H1 (cell line): ENCODE measurements at regions not wholly inside any gene's neighbourhood (a gene's known extent, or its start where the extent isn't known, plus 50 kb on each side); places are given as distances from the start of the nearest gene placed in this dataset.

ENCODE experiments used
- CTCF ChIA-PET: fragments of 300-600 bp; sonication (Branson Sonifier 250); formaldehyde crosslinking; loops from one replicate; lab custom pipeline; 2021; ENCODE audit not compliant: partially characterized antibody; lab: Charles Lee
- POLR2A ChIA-PET: fragments of 300-600 bp; sonication (Branson Sonifier 250); formaldehyde crosslinking; loops from one replicate; lab custom pipeline; 2021; ENCODE audit warnings: inconsistent platforms; ENCODE audit not compliant: partially characterized antibody; lab: Charles Lee
- DNase-seq, 2 experiments: peaks; one replicate each; pipeline versions ENCODE4 v3.0.0 to v3.0.0-alpha.2; 2010 to 2022; ENCODE audit warnings: low spot score in 2 of 2, low read depth in 1 of 2, mixed read lengths in 1 of 2
- FAIRE-seq: peaks from 2 replicates; lab custom pipeline; 2011; peaks lifted over from hg19 to GRCh38; lab: Jason Lieb, UNC
- H2AFZ ChIP-seq: 2 replicates; pipeline ENCODE4 v1.8.1; 2012; ENCODE audit warnings: low read length, inconsistent platforms
- H2AK5ac ChIP-seq: 2 replicates; pipeline ENCODE4 v1.6.1; 2013; ENCODE audit warnings: low read depth, low read length
- H2BK120ac ChIP-seq: replicated peaks from 2 replicates; pipeline ENCODE3; 2013; ENCODE audit warnings: low read depth, low read length, inconsistent platforms
- H2BK12ac ChIP-seq: 2 replicates; pipeline ENCODE4 v1.6.1; 2013; ENCODE audit warnings: low read depth, low read length
- H2BK15ac ChIP-seq: 2 replicates; pipeline ENCODE4 v1.6.1; 2013; ENCODE audit warnings: low read length
- H2BK20ac ChIP-seq: 2 replicates; pipeline ENCODE4 v1.6.1; 2013; ENCODE audit warnings: low read length
- H2BK5ac ChIP-seq: 2 replicates; pipeline ENCODE4 v1.6.1; 2013; ENCODE audit warnings: low read depth, low read length
- H3K14ac ChIP-seq: 2 replicates; pipeline ENCODE4 v1.6.1; 2013; ENCODE audit warnings: inconsistent platforms; ENCODE audit not compliant: insufficient read length
- H3K18ac ChIP-seq: 2 replicates; pipeline ENCODE4 v1.6.1; 2013; ENCODE audit warnings: low read length; ENCODE audit errors: extremely low read depth
- H3K23ac ChIP-seq: 2 replicates; pipeline ENCODE4 v1.6.1; 2013; ENCODE audit warnings: inconsistent platforms; ENCODE audit not compliant: insufficient read length
- H3K23me2 ChIP-seq: 2 replicates; pipeline ENCODE4 v1.6.1; 2013; ENCODE audit warnings: low read depth, low read length
- H3K27ac ChIP-seq: 2 replicates; pipeline ENCODE4 v1.6.1; 2011; ENCODE audit warnings: low read depth, low read length, inconsistent platforms
- H3K27me3 ChIP-seq, 4 experiments: replicated peaks in 1 of 4; 1 replicate in 1 of 4; 2 replicates in 3 of 4; pipeline versions ENCODE4 v1.6.1 to v1.8.1; 2011 to 2013; ENCODE audit warnings: low read length in 3 of 4, mild to moderate bottlenecking in 3 of 4, inconsistent platforms in 2 of 4, mixed read lengths in 2 of 4, moderate library complexity in 1 of 4; ENCODE audit not compliant: control insufficient read depth in 3 of 4, insufficient read depth in 3 of 4; ENCODE audit errors: extremely low read depth in 1 of 4
- H3K36me3 ChIP-seq, 4 experiments: 2 replicates each; pipeline versions ENCODE4 v1.6.1 to v1.8.1; 2011 to 2013; ENCODE audit warnings: mild to moderate bottlenecking in 4 of 4, low read length in 3 of 4, moderate library complexity in 2 of 4, control low read depth in 1 of 4, inconsistent platforms in 1 of 4; ENCODE audit not compliant: insufficient read depth in 4 of 4, control insufficient read depth in 2 of 4
- H3K4ac ChIP-seq: replicated peaks from 2 replicates; pipeline ENCODE3; 2013; ENCODE audit warnings: low read length, low read depth, mixed read lengths, inconsistent platforms; ENCODE audit not compliant: insufficient read length
- H3K4me1 ChIP-seq, 4 experiments: replicated peaks in 1 of 4; 1 replicate in 1 of 4; 2 replicates in 3 of 4; pipeline versions ENCODE4 v1.6.1 to v1.8.1; 2011 to 2013; ENCODE audit warnings: low read length in 3 of 4, inconsistent platforms in 2 of 4, mixed read lengths in 1 of 4; ENCODE audit not compliant: insufficient read depth in 4 of 4, control insufficient read depth in 3 of 4
- H3K4me2 ChIP-seq, 2 experiments: 2 replicates each; pipeline versions ENCODE4 v1.6.1 to v1.8.1; 2011 to 2013; ENCODE audit warnings: low read depth in 2 of 2, low read length in 2 of 2, control low read depth in 1 of 2, inconsistent platforms in 1 of 2, mild to moderate bottlenecking in 1 of 2; ENCODE audit not compliant: insufficient read depth in 1 of 2
- H3K4me3 ChIP-seq, 4 experiments: fragments of 200-600, 300-600 bp in 1 of 4; sonication (generic), shearing (Covaris generic), sonication (Bioruptor Twin) in 1 of 4; 2 replicates each; pipeline versions ENCODE4 v1.5.1 to v1.8.1; 2011 to 2016; ENCODE audit warnings: low read length in 4 of 4, low read depth in 3 of 4, control low read depth in 2 of 4, inconsistent platforms in 2 of 4, mild to moderate bottlenecking in 2 of 4, mixed read lengths in 1 of 4, moderate library complexity in 1 of 4; ENCODE audit not compliant: insufficient read depth in 2 of 4; ENCODE audit errors: extremely low read depth in 1 of 4
- H3K56ac ChIP-seq: replicated peaks from 2 replicates; pipeline ENCODE3; 2013; ENCODE audit warnings: low read depth, mild to moderate bottlenecking, mixed read lengths, low read length, inconsistent platforms; ENCODE audit not compliant: insufficient read length
- H3K79me1 ChIP-seq: 2 replicates; pipeline ENCODE4 v1.6.1; 2013; ENCODE audit warnings: low read depth, low read length, control low read depth
- H3K79me2 ChIP-seq, 2 experiments: 2 replicates each; pipeline versions ENCODE4 v1.6.1 to v1.8.1; 2012 to 2013; ENCODE audit warnings: low read length in 2 of 2, mild to moderate bottlenecking in 2 of 2, inconsistent platforms in 1 of 2; ENCODE audit not compliant: insufficient read depth in 2 of 2, control insufficient read depth in 1 of 2
- H3K9ac ChIP-seq, 4 experiments: replicated peaks in 1 of 4; 1 replicate in 1 of 4; 2 replicates in 3 of 4; pipeline versions ENCODE4 v1.6.1 to v1.8.1; 2011 to 2013; ENCODE audit warnings: low read depth in 3 of 4, low read length in 3 of 4, control low read depth in 2 of 4, mild to moderate bottlenecking in 2 of 4, moderate library complexity in 2 of 4, inconsistent platforms in 1 of 4; ENCODE audit errors: extremely low read depth in 1 of 4
- H3K9me3 ChIP-seq, 2 experiments: 2 replicates each; pipeline versions ENCODE4 v1.6.1 to v1.8.1; 2012 to 2013; ENCODE audit warnings: mild to moderate bottlenecking in 2 of 2, moderate library complexity in 2 of 2, control low read depth in 1 of 2, inconsistent platforms in 1 of 2, low read depth in 1 of 2, low read length in 1 of 2, mixed read lengths in 1 of 2; ENCODE audit not compliant: insufficient read depth in 2 of 2
- H4K20me1 ChIP-seq, 2 experiments: replicated peaks in 1 of 2; 2 replicates each; pipeline versions ENCODE3 to v1.8.1; 2011 to 2013; ENCODE audit warnings: inconsistent platforms in 2 of 2, low read length in 2 of 2, mild to moderate bottlenecking in 1 of 2; ENCODE audit not compliant: insufficient read depth in 2 of 2, control insufficient read depth in 1 of 2
- H4K5ac ChIP-seq: 2 replicates; pipeline ENCODE4 v1.6.1; 2013; ENCODE audit warnings: low read length, low read depth, mixed read lengths, inconsistent platforms; ENCODE audit not compliant: insufficient read length
- H4K8ac ChIP-seq: 2 replicates; pipeline ENCODE4 v1.8.0; 2013; ENCODE audit warnings: mild to moderate bottlenecking, moderate library complexity, low read length, inconsistent platforms; ENCODE audit not compliant: insufficient read depth; ENCODE audit errors: extremely low read depth
- H4K91ac ChIP-seq: replicated peaks from 2 replicates; pipeline ENCODE3; 2013; ENCODE audit warnings: low read length, mixed read lengths, inconsistent platforms; ENCODE audit not compliant: insufficient read length
- CBX8 ChIP-seq: fragments of 300-800, 300-1000 bp; sonication (generic); IDR thresholded peaks from 2 replicates; pipeline ENCODE4 v1.7.1; 2016; ENCODE audit warnings: low read depth, low read length, borderline replicate concordance
- CHD2 ChIP-seq: IDR thresholded peaks from 2 replicates; pipeline ENCODE4 v1.6.1; 2012; ENCODE audit warnings: low read length, improper control_type of control experiment
- E2F6 ChIP-seq: IDR thresholded peaks from 2 replicates; pipeline ENCODE4 v1.6.1; 2012; ENCODE audit warnings: inconsistent platforms
- HDAC2 ChIP-seq, 2 experiments: fragments of 300-600 bp in 1 of 2; sonication (generic) in 1 of 2; IDR thresholded peaks; 2 replicates each; pipeline ENCODE4 v1.6.1; 2011 to 2012; ENCODE audit warnings: low read depth in 2 of 2, low read length in 2 of 2, mild to moderate bottlenecking in 2 of 2, moderate library complexity in 2 of 2, borderline replicate concordance in 1 of 2, inconsistent platforms in 1 of 2
- POLR2A ChIP-seq, 2 experiments: IDR thresholded peaks; 1 replicate in 1 of 2; 2 replicates in 1 of 2; pipeline ENCODE4 v1.6.1; 2011; ENCODE audit warnings: low read depth in 2 of 2, low read length in 2 of 2, mild to moderate bottlenecking in 2 of 2; ENCODE audit errors: control extremely low read depth in 1 of 2
- RAD21 ChIP-seq, 2 experiments: IDR thresholded peaks in 1 of 2; conservative IDR thresholded peaks in 1 of 2; 2 replicates each; pipeline ENCODE4 v1.6.1; 2011; ENCODE audit warnings: low read depth in 2 of 2, low read length in 2 of 2, improper control_type of control experiment in 1 of 2, inconsistent platforms in 1 of 2, mild to moderate bottlenecking in 1 of 2, moderate library complexity in 1 of 2
- RNF2 ChIP-seq: fragments of 200-900, 300-1000 bp; sonication (generic); IDR thresholded peaks from 2 replicates; pipeline ENCODE4 v1.7.1; 2016; ENCODE audit warnings: borderline replicate concordance, low read depth, mild to moderate bottlenecking, antibody characterized with exemption, low read length; ENCODE audit not compliant: poor library complexity, severe bottlenecking; ENCODE audit errors: missing control alignments
- SIRT6 ChIP-seq: IDR thresholded peaks from one replicate; pipeline ENCODE4 v1.7.1; 2012; ENCODE audit warnings: low read length, inconsistent platforms
- SP1 ChIP-seq: IDR thresholded peaks from 2 replicates; pipeline ENCODE4 v1.6.1; 2011; ENCODE audit warnings: low read depth, low read length
- TAF7 ChIP-seq: optimal IDR thresholded peaks from 2 replicates; pipeline ENCODE3; 2011; ENCODE audit warnings: low read depth, mild to moderate bottlenecking, inconsistent platforms, low read length, moderate library complexity, borderline replicate concordance
- USF2 ChIP-seq: IDR thresholded peaks from 2 replicates; pipeline ENCODE4 v1.6.1; 2011; ENCODE audit warnings: low read length, improper control_type of control experiment
- WGBS, 2 experiments: shearing (Covaris generic) in 1 of 2; methylation state at CpG; one replicate each; pipeline versions ENCODE4 v1.1.6 to v1.1.7; 2013 to 2015; ENCODE audit warnings: low lambda C conversion rate in 2 of 2, mixed read lengths in 2 of 2, inconsistent platforms in 1 of 2, low coverage in 1 of 2, missing lambda C conversion rate in 1 of 2; ENCODE audit not compliant: insufficient replicate concordance in 2 of 2, insufficient coverage in 1 of 2, insufficient read length in 1 of 2; ENCODE audit errors: extremely low coverage in 1 of 2, missing lambda C conversion rate in 1 of 2; 5-methylcytosine and 5-hydroxymethylcytosine counted together

- FAIRE-seq, result no peak
- Histone ChIP-seq H3K79me2 (no peaks in the 10 kb centered on the region), H2AFZ (no peak overlapping the region), H3K27ac (no peak overlapping the region), H3K4me1 (no peaks in the 10 kb centered on the region), H4K5ac (no peak overlapping the region), H2BK120ac (no peak overlapping the region), H2AK5ac (no peak overlapping the region), H3K27me3 (no peaks in the 10 kb centered on the region), H3K4me2 (no peak overlapping the region), H2BK5ac (no peak overlapping the region), H3K18ac (no peak overlapping the region), H4K8ac (no peak overlapping the region), H4K20me1 (no peaks in the 10 kb centered on the region), H3K23me2 (no peaks in the 10 kb centered on the region), H2BK20ac (no peak overlapping the region), H4K91ac (no peak overlapping the region), H3K14ac (no peak overlapping the region), H3K9ac (no peak overlapping the region), H2BK12ac (no peak overlapping the region), H3K36me3 (no peaks in the 10 kb centered on the region), H3K23ac (no peak overlapping the region), H3K79me1 (no peaks in the 10 kb centered on the region), H3K56ac (no peak overlapping the region), H3K4me3 (no peak overlapping the region), H3K4ac (no peak overlapping the region), H2BK15ac (no peak overlapping the region), H3K9me3 (no peaks in the 10 kb centered on the region)
- WGBS, 2 experiments, result 81% methylated on average over 3 of the region's 3 CpGs; no CpG with 5 or more reads in 1 of the 2 experiments
- CTCF ChIA-PET, result interaction anchor here (0.9 kb wide), 1 partner anchor 217 kb away, joined by 4 read pairs; no protein-coding TSS in a partner anchor
- POLR2A ChIA-PET, result no interaction called here
- no peak for DNase-seq
- TF ChIP-seq USF2 (no peak), HDAC2 (IDR thresholded peaks at IDR 0.05; ENCODE audit: borderline replicate concordance in 1 of 2, low read depth in 2 of 2, low read length in 2 of 2) (no peak), RAD21 (IDR thresholded peaks at IDR 0.05 in 1 of 2, conservative IDR thresholded peaks at IDR 0.05 in 1 of 2; ENCODE audit: low read depth in 2 of 2, low read length in 2 of 2) (no peak), TAF7 (no peak), E2F6 (no peak), SIRT6 (no peak), CBX8 (no peak), POLR2A (IDR thresholded peaks at IDR 0.05; ENCODE audit: control extremely low read depth in 1 of 2, low read depth in 2 of 2, low read length in 2 of 2) (no peak), SP1 (no peak), CHD2 (no peak), RNF2 (no peak)
These were observed 205.1 kb upstream of the EMCN start for GRCh38 chr4:100722866-100723459.
